Left kidney (tissue), 1 donor: ENCODE measurements at regions not wholly inside any gene's neighbourhood (a gene's known extent, or its start where the extent isn't known, plus 50 kb on each side); places are given as distances from the start of the nearest gene placed in this dataset.
"Not testable (repeated sequence)": the region's sequence is repeated elsewhere in the genome, so short reads cannot be mapped to it uniquely, and the experiment has no call there.

Experiments used
- DNase-seq: peaks from one replicate; pipeline ENCODE4 v3.0.0-alpha.2; 2013

GRCh38 chr14:104249706-104250105 is 111.3 kb downstream of the KIF26A start:
- DNase-seq = no peak

GRCh38 chr14:104250175-104250574 is 111.8 kb downstream of the KIF26A start:
- DNase-seq = no peak

GRCh38 chr14:104252256-104253215 is 114.1 kb downstream of the KIF26A start:
- no peak for DNase-seq

- no peak for DNase-seq
Observed at GRCh38 chr14:104253223-104253822, 114.9 kb downstream of the KIF26A start.

GRCh38 chr14:104253901-104254353 is 115.5 kb downstream of the KIF26A start:
- DNase-seq = no peak

- no peak for DNase-seq
Observed at GRCh38 chr14:104254735-104255400, 116.5 kb downstream of the KIF26A start.

DNA sequence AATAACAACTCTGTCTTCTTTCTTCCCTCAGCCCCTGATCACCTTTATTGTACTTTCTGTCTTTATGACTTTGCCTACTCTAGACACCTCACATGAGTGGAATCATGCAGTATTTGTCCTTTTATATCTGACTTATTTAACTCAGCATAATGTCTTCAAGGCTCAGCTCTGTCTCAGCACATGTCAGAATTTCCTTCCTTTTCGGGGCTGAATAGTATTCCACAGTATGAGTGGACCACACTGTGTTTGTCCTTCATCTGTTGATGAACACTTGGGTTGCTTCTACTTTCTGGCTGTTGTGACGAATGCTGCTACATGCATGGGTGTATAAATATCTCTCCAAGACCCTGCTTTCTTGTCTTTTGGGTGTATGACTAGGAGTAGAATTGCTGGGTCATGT is 117.6 kb downstream of the KIF26A start:
- DNase-seq = no peak

GRCh38 chr14:104262515-104263514 is 124.4 kb downstream of the KIF26A start:
- no peak for DNase-seq

- DNase-seq = no peak
Observed at GRCh38 chr14:104263675-104264358, 125.4 kb downstream of the KIF26A start.

DNA sequence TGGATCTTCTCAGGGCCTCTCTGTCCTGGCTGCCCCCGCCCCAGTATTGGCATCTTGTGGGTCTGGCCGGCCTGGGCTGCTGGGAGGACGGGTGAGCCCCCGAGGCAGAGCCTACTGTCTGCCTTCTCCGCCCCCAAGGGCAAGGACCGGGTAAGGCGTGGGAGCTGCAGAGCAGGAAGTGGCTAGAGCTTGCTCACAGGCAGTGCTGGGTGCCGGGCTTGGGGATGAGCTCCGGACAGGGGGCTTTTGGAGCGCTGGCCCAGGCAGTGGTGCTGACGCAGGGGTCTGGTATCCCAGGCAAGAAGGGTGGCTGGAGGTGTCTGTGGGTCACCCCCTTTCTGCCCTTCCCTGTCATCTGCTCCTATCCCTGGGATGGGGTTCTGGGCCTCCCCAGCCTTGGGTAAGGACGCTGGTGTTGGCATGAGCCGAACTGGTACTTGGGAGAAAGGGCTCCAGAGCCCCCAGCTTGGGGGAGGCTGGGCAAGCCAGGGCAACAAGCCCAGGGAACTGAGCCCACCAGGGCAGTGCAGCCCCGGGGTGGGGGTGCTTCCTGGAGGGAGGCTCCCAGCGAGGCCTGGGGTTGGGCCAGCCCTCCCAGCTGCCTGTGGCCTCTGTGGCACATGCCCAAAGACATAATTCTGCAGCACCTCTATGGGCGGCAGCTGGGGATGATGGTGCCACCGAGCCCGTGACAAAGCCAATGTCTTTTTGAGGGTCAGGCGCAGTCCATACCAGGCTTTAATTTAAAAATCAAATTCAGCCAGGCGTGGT is 126.3 kb downstream of the KIF26A start:
- DNase-seq = no peak

DNA sequence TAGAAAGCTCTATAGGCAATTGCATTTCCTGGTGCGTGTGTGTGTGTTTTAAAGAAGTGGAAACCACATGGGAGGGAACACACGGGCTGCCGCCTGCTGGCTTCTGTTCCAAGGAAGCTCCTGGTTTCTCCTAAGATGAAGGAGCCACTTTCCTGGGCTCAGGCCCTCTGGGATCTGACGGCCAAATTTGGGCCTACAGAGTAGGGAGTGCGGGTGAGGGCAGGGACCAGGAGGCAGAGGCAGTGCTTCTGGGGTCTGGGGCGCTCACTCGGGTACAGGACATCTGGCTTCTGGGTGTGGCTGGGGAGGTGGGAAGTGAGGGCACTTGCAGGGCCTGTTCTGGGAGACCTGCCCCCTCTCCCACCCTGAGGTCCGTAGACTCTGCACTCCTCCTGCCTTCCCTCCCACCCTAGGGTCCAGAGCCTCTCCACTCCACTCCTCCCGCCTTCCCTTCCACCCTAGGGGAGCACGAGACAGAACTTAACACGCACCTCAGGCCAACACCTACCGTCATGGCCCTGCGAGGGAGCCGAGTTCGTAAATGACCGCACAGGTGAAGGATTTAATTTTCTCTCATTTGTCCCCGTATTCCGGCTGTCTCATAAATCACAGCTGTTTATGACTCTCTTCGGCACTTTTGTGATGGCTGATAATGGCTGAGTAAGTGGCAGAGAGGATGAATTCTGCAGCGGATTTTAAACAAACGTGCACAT is 127.7 kb downstream of the KIF26A start:
- DNase-seq = no peak

- no peak for DNase-seq
Observed at GRCh38 chr14:104266631-104267575, 128.5 kb downstream of the KIF26A start.

GRCh38 chr14:104267895-104268294 is 129.5 kb downstream of the KIF26A start:
- DNase-seq = no peak

DNA sequence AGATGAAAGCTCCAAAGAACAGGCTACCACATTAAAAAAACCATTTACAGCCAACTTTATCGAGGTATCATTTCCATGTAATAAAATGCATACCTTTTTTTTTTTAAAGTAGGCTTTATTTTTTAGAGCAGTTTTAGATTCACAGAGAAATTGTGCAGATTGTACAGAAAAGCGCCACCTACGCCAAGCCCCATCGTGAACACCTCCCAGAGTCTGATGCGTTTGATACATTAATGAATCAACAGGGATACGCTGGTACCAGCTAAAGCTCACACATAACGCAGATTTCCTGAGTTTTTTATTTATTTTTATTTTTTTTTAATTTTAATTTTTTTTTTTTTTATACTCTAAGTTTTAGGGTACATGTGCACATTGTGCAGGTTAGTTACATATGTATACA is 129.9 kb downstream of the KIF26A start:
- no peak for DNase-seq

DNA sequence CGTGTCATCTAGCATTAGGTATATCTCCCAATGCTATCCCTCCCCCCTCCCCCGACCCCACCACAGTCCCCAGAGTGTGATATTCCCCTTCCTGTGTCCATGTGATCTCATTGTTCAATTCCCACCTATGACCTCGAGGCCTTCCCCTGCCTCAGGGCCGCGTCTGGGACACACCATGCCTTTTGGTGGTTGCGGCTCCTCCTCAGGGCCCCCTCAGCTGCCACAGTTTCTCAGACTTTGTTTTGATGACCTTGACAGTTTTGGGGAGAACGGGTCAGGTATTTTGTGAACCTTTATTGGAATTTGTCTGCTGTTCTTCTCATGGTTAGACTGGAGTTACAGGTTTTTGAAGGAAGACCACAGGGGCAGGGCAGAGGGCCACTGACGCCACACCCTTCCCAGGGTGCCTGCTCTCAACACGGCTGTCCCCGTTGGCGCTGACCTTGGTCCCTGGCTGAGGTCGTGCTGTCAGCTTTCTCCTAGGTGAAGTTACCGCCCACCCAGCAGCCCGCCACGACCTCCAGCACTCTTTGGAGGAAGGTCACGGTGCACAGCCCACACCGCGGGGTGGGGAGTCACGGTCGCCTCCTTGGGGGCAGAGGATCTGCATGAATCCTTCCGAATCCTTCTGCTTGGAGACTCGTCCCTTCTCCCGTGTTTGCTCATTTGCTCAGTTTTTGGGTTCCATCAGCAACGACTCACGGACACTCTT is 130.5 kb downstream of the KIF26A start:
- DNase-seq = no peak

DNA sequence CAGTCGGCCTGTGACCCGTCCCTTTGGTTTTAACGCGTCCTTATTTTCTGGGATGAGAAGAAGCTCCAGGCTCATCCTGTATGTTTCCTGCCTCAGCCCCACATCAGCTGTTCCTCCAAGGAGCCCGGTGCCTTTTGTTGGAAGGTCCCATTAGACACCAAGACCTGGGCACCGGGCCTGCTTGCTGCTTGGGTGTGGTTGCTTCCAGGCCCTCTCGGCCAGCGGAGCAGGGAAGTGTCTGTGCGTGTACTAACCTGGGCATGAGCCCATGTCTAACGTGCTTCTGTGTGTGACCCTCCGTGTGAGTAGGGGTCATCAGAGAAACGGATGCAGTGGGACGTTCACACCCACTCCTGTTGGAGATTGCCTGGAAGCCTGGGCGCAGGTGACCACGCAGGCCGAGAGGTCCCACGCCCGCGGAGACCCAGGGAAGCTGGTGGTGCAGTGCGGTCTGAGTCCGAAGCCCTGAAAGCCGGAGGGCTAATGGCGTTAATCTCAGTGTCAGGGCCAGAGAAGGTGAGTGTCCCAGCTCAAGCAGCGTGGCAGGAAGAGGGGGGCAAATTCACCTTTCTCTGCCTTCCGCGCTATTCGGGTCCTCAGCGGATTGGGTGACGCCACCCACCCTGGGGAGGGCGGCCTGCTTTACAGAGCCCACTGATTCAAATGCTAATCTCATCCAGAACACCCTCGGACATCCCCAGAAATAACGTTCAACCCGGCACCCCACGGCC is 131.3 kb downstream of the KIF26A start:
- DNase-seq = not testable (repeated sequence)

GRCh38 chr14:104271391-104271790 is 133.0 kb downstream of the KIF26A start:
- DNase-seq = no peak
